Dendritic cell treated with granulocyte-macrophage colony-stimulating factor and Interleukin-4, amounts not matched to agents 40 ng/mL and 50 ng/mL, for 4 days (primary cell): ENCODE measurements at regions not wholly inside any gene's neighbourhood (a gene's known extent, or its start where the extent isn't known, plus 50 kb on each side); places are given as distances from the start of the nearest gene placed in this dataset.

ENCODE experiments used
- H3K27ac Mint-ChIP-seq: one replicate; pipeline ENCODE4 v1.8.0; 2022; ENCODE audit warnings: mild to moderate bottlenecking, mixed read lengths
- H3K27me3 Mint-ChIP-seq: one replicate; pipeline ENCODE4 v1.8.0; 2022; ENCODE audit warnings: mild to moderate bottlenecking, mixed read lengths
- H3K36me3 Mint-ChIP-seq: one replicate; pipeline ENCODE4 v1.8.0; 2022; ENCODE audit warnings: low read depth, mixed read lengths
- H3K4me1 Mint-ChIP-seq: one replicate; pipeline ENCODE4 v1.8.0; 2022; ENCODE audit warnings: low read depth, mixed read lengths
- H3K4me3 Mint-ChIP-seq: one replicate; pipeline ENCODE4 v1.8.0; 2022; ENCODE audit warnings: mild to moderate bottlenecking, moderate library complexity, mixed read lengths
- H3K9me3 Mint-ChIP-seq: one replicate; pipeline ENCODE4 v1.8.0; 2022; ENCODE audit warnings: mixed read lengths
- intact Hi-C: fragments of 100-400 bp; cut with micrococcal nuclease; formaldehyde crosslinking; loops from one replicate; pipeline ENCODE4 v1.15.0; 2022

- no peak overlapping the region for H3K4me3 Mint-ChIP-seq
- H3K4me1 Mint-ChIP-seq, result peaks cover 16% of the 10 kb centered on the region
- peaks cover 10% of the 10 kb centered on the region for H3K9me3 Mint-ChIP-seq
Measured at GRCh38 chr1:94683886-94684285, 136.3 kb upstream of the SLC44A3 start.

GRCh38 chr1:94680039-94680377 lies 138.4 kb upstream of the F3 start:
- peaks cover 11% of the 10 kb centered on the region for H3K27me3 Mint-ChIP-seq
- H3K27ac Mint-ChIP-seq, result no peak overlapping the region
- H3K4me1 Mint-ChIP-seq, result peaks cover 16% of the 10 kb centered on the region
- H3K36me3 Mint-ChIP-seq, result no peaks in the 10 kb centered on the region
- intact Hi-C loops, result no loop called here
- no peaks in the 10 kb centered on the region for H3K9me3 Mint-ChIP-seq
- no peak overlapping the region for H3K4me3 Mint-ChIP-seq

More at GRCh38 chr1:94683886-94684285, 136.3 kb upstream of the SLC44A3 start:
- no peak overlapping the region for H3K27ac Mint-ChIP-seq
- no peaks in the 10 kb centered on the region for H3K36me3 Mint-ChIP-seq
- peaks cover 13% of the 10 kb centered on the region for H3K27me3 Mint-ChIP-seq
- intact Hi-C loops, result no loop called here

DNA sequence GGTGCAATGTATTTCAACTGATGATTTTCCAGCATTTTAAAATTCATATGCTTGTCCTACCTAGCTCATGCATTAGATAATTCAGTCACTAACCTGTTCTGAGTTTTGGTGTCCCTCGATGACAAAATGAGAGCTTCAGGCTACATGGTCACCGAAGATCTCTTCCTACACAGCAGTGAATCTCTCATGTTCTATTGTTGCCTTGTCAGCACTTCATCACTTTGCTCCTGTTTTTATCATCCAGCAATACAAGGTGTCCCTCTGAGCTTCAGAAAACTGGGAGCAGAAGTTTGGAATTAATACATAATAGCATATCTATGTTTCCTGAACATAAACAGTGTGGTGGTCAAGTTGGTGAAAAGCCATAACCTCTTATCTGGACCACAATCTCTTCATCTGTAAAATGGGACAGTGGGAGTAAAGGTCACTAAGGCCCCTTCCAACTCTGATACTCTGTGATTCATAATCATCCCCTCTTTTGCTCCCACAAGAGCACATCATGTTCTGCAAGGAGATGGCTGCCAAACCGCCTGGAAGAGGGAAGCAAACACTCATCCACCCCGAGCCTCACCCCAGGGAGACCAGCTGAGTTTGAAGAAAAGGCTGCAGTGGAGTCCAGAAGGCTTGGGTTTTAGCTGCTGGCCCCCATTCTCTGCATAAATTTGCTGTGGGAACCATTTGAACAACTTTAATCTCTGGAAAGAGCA lies 137.9 kb upstream of the F3 start:
- H3K9me3 Mint-ChIP-seq, result no peaks in the 10 kb centered on the region
- peaks cover 12% of the 10 kb centered on the region for H3K4me1 Mint-ChIP-seq
- H3K36me3 Mint-ChIP-seq, result no peaks in the 10 kb centered on the region
- no peak overlapping the region for H3K4me3 Mint-ChIP-seq
- H3K27me3 Mint-ChIP-seq, result peaks cover 7% of the 10 kb centered on the region
- intact Hi-C loops, result no loop called here
- no peak overlapping the region for H3K27ac Mint-ChIP-seq

GRCh38 chr1:94678202-94678848 lies 136.8 kb upstream of the F3 start:
- intact Hi-C loops, result no loop called here
- H3K9me3 Mint-ChIP-seq, result no peaks in the 10 kb centered on the region
- peaks cover 5% of the 10 kb centered on the region for H3K27me3 Mint-ChIP-seq
- H3K4me3 Mint-ChIP-seq, result no peak overlapping the region
- H3K4me1 Mint-ChIP-seq, result peaks cover 9% of the 10 kb centered on the region
- no peaks in the 10 kb centered on the region for H3K36me3 Mint-ChIP-seq
- H3K27ac Mint-ChIP-seq, result no peak overlapping the region

GRCh38 chr1:94677714-94678113 lies 136.2 kb upstream of the F3 start:
- Mint-ChIP-seq H3K36me3 (no peaks in the 10 kb centered on the region), H3K9me3 (no peaks in the 10 kb centered on the region), H3K27ac (no peak overlapping the region), H3K4me3 (no peak overlapping the region), H3K27me3 (peaks cover 5% of the 10 kb centered on the region), H3K4me1 (peaks cover 4% of the 10 kb centered on the region)
- intact Hi-C loops, result no loop called here

DNA sequence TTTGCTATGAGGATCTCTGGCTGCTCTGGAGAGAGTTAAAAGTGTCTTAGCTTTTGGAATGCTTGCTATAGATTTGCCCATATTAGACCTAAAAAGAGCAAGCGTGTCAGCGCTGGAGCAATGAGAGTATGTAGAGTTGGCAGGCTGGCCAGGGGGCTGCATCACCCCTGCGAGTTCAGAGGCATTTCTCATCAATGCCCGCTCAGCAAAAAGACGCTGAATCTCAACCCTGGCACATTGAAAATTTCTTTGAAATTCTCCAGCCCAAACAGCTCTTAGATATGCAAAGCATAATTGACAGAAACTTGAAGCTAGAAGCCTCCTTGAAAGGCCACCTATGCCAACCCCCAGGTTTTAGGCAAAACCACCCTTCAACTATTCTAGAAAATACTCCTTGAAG lies 135.5 kb upstream of the F3 start:
- intact Hi-C loops, result no loop called here
- Mint-ChIP-seq H3K9me3 (no peaks in the 10 kb centered on the region), H3K27ac (no peak overlapping the region), H3K27me3 (peaks cover 5% of the 10 kb centered on the region), H3K36me3 (no peaks in the 10 kb centered on the region), H3K4me3 (no peak overlapping the region), H3K4me1 (peaks cover 4% of the 10 kb centered on the region)

DNA sequence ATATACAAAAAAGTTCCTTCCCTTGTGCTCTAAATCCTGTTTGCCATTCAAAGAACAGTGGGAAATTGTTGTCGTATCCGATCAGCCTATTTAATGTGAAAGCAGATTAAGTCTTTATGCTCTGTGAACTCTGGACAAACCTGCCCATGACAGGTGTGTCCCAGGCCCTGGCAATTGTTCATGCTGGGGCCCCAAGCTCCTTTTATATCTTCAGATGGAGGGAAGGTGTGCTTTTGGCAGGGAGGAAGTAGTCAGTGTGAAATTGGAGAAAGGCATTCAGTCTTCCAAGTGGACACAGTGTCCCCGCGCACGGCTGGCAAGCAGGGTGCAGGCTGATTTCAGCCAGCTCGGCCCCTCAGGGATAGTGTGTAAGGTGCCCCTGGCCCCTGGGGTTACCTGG lies 135.1 kb upstream of the F3 start:
- H3K9me3 Mint-ChIP-seq, result no peaks in the 10 kb centered on the region
- intact Hi-C loops, result no loop called here
- H3K4me1 Mint-ChIP-seq, result peaks cover 4% of the 10 kb centered on the region
- no peak overlapping the region for H3K27ac Mint-ChIP-seq
- peaks cover 5% of the 10 kb centered on the region for H3K27me3 Mint-ChIP-seq
- H3K4me3 Mint-ChIP-seq, result no peak overlapping the region
- H3K36me3 Mint-ChIP-seq, result no peaks in the 10 kb centered on the region

DNA sequence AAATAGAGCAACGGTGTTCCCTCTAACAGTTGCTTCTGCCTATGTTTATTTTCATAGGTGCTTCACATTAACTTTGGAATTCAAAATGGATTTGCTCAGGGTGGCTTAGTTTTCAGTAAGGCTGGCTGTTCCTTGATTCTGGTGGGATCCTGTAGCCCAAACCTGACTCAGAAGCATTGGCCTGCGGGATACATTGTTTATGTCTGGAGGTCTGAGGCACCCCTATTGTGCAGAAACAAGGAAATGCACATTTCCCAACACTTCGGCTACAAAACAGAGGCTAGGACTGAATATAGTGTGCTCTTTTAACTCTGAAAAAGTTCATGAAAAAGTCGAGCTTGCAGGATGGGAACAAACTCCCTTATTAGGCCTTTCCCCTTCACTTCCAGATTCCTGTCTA lies 133.8 kb upstream of the F3 start:
- Mint-ChIP-seq H3K27me3 (peaks cover 5% of the 10 kb centered on the region), H3K36me3 (no peaks in the 10 kb centered on the region), H3K27ac (no peak overlapping the region), H3K4me3 (no peak overlapping the region), H3K9me3 (no peaks in the 10 kb centered on the region), H3K4me1 (peaks cover 4% of the 10 kb centered on the region)
- intact Hi-C loops, result no loop called here

GRCh38 chr1:94674876-94675275 lies 133.3 kb upstream of the F3 start:
- Mint-ChIP-seq H3K9me3 (no peaks in the 10 kb centered on the region), H3K27me3 (peaks cover 4% of the 10 kb centered on the region), H3K4me1 (peaks cover 4% of the 10 kb centered on the region), H3K27ac (no peak overlapping the region), H3K36me3 (no peaks in the 10 kb centered on the region), H3K4me3 (no peak overlapping the region)
- intact Hi-C loops, result no loop called here

DNA sequence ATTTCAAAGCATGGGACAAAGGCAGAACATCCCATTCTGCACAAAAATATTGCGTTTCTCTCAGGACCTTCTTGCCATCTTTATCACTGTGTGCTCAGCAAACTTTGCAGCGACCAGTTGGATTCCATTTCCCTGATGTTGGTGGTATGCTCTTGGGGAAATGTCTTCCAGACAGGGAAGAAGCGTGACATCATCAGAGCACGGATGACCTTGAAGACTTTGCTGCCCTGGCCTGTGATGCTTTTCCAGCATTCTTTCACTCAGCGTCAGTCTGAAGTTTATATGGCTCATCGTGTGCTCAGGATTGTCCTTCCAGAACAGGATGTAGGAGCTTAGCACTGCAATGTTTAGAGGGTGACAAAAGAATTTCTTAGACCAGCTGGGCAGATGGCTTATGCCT lies 131.4 kb upstream of the F3 start:
- H3K4me1 Mint-ChIP-seq, result peaks cover 4% of the 10 kb centered on the region
- H3K4me3 Mint-ChIP-seq, result no peak overlapping the region
- H3K27ac Mint-ChIP-seq, result no peak overlapping the region
- intact Hi-C loops, result no loop called here
- H3K27me3 Mint-ChIP-seq, result no peaks in the 10 kb centered on the region
- H3K9me3 Mint-ChIP-seq, result no peaks in the 10 kb centered on the region
- H3K36me3 Mint-ChIP-seq, result no peaks in the 10 kb centered on the region

DNA sequence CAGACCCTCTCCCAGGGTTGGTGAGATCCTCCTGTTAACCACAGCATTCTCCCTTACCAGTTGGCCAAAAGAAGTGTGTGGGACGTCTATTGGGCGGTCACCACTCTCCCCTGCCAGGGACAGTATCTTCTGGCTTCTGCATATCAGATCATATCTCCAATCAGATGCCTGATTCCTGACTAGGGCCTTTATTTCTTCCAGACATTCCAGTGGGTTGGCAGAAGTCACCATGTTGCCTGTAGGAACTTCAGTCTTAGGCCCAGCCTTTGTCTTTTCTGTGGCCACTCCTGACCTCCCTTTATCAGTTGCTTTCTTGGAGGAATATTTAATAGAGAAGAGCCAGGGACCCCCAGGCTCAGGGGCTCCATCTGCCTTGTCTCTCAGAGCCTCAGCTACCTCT lies 130.4 kb upstream of the F3 start:
- Mint-ChIP-seq H3K4me1 (peaks cover 5% of the 10 kb centered on the region), H3K27ac (no peak overlapping the region), H3K9me3 (no peaks in the 10 kb centered on the region), H3K36me3 (no peaks in the 10 kb centered on the region), H3K4me3 (no peak overlapping the region), H3K27me3 (no peaks in the 10 kb centered on the region)
- intact Hi-C loops, result no loop called here

GRCh38 chr1:94670273-94670672 lies 128.7 kb upstream of the F3 start:
- peaks cover 11% of the 10 kb centered on the region for H3K4me1 Mint-ChIP-seq
- no peak overlapping the region for H3K4me3 Mint-ChIP-seq
- no peaks in the 10 kb centered on the region for H3K27me3 Mint-ChIP-seq
- no peaks in the 10 kb centered on the region for H3K9me3 Mint-ChIP-seq
- no peaks in the 10 kb centered on the region for H3K36me3 Mint-ChIP-seq
- intact Hi-C loops, result no loop called here
- H3K27ac Mint-ChIP-seq, result no peak overlapping the region

- no peaks in the 10 kb centered on the region for H3K36me3 Mint-ChIP-seq
- intact Hi-C loops, result no loop called here
- no peak overlapping the region for H3K4me3 Mint-ChIP-seq
- no peaks in the 10 kb centered on the region for H3K9me3 Mint-ChIP-seq
- H3K27ac Mint-ChIP-seq, result no peak overlapping the region
- no peaks in the 10 kb centered on the region for H3K27me3 Mint-ChIP-seq
- H3K4me1 Mint-ChIP-seq, result peaks cover 11% of the 10 kb centered on the region
Measured at GRCh38 chr1:94669198-94669597, 127.6 kb upstream of the F3 start.

- Mint-ChIP-seq H3K27ac (no peak overlapping the region), H3K27me3 (no peaks in the 10 kb centered on the region), H3K9me3 (no peaks in the 10 kb centered on the region), H3K36me3 (no peaks in the 10 kb centered on the region), H3K4me1 (peaks cover 11% of the 10 kb centered on the region), H3K4me3 (no peak overlapping the region)
- intact Hi-C loops, result no loop called here
Measured at GRCh38 chr1:94668528-94668927, 127.0 kb upstream of the F3 start.

DNA sequence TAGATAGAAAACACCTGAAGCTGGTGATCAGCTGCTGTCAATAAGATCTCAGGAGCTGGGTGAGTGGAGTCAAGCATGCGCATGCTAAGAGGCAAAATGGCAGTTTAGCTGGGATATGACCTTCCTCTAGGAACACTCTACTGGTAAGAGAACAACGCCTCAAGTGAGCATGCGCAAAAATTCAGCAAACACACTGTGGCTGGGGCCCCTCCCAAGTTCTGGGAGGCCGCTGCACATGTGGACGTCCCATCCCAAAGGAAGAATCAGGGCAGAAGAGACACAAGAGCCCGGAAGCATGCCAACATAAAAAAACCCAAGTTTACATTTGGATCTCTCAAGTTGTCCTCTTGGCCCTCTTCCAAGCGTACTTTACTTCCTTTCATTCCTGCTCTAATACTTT lies 126.3 kb upstream of the F3 start:
- Mint-ChIP-seq H3K9me3 (no peaks in the 10 kb centered on the region), H3K36me3 (no peaks in the 10 kb centered on the region), H3K4me1 (peaks cover 11% of the 10 kb centered on the region), H3K4me3 (no peak overlapping the region), H3K27ac (no peak overlapping the region), H3K27me3 (no peaks in the 10 kb centered on the region)
- intact Hi-C loops, result no loop called here
